ENCODE measurements at regions not wholly inside any gene's neighbourhood (a gene's known extent, or its start where the extent isn't known, plus 50 kb on each side); places are given as distances from the start of the nearest gene placed in this dataset.

DNA sequence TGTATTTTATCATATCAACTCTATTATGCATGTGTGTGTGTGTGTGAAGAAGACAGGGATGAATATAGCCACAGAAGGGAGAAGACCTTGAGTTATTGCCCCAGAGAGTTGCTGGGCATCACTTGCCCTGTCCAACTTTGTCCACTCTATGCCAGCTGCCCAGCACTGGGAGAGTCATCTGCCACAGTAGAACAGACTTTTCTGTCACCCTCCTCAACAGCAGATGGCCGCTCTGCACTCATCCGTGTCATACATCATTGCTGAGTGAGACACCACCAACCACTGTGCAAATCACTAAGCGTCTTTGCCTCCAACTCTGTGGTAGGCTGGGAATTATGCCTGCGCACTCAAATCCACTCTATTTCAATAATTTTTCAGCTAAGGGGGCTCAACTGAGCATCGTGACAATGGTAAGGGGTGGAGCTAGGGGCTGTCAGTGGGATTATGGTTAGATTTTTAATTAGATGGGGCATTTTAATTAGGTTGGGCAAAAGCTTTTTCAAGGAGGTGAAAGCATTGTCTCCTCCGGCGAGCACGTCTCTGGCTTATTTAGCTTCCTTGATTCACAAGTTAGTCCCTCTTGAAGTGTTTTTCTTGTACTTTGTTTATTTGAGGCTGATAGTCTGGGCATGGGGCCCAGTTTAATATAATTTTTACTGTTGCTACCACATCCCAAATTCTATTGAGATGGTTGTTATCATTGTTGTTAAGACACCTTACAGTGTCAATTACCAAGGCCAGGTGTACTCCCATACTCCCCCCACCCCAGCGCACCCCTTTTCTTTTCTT lies 100.1 kb upstream of the KLF3 start:
- peak; percentile 29 for DNase-seq (ENCODE audit: low spot score)

- DNase-seq (ENCODE audit: low spot score): no peak
Observed at GRCh38 chr4:38565271-38566199, 98.5 kb upstream of the KLF3 start.

DNA sequence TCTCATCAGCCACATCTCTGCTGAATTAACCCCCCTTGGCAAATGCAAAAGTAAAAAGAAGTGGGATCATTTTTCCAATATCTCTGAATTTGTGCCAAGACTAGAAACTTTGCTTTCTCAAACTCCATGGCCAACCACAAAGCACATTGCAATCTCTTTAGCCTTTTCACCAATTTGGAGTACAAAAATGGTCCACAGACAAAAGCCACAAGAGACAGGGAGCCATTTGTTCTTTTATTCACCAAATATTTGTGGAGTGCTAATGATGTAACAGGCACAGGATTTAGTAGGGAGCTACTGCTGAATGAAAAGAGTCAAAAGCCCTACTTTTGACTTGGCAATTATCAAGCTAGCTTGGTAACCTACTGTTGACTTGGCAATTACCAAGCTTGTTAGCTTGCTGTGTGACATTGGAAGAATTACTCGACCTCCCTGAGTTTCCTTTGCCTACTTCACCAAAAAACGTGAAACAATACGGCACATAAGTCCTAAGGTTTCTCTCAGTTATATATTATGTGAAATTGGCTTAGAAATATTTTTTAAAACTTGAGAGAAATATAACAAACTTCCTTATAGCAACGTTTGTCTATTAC lies 97.1 kb upstream of the KLF3 start:
- no peak for DNase-seq (ENCODE audit: low spot score)

- no peak for DNase-seq (ENCODE audit: low spot score)
Observed at GRCh38 chr4:38567457-38567856, 96.5 kb upstream of the KLF3 start.

DNA sequence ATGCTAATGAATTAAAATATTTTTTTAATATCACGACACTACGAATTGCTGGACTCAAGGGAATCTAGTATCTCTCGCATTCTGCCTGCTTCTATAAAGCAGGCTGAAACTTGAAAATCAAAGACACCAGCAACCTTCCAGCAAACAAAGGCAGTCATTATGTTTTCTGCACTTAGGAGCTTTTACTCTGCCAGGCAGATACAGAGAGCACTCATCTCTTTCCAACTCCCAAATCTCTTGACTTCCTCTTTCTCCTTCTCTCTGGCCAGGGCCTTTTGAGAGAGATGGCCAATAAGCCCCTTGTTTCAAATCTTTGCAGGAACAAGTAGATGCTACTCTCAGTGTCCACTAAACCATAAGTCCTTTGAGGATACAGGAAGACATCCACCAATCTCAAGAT lies 95.2 kb upstream of the KLF3 start:
- no peak for DNase-seq (ENCODE audit: low spot score)

DNA sequence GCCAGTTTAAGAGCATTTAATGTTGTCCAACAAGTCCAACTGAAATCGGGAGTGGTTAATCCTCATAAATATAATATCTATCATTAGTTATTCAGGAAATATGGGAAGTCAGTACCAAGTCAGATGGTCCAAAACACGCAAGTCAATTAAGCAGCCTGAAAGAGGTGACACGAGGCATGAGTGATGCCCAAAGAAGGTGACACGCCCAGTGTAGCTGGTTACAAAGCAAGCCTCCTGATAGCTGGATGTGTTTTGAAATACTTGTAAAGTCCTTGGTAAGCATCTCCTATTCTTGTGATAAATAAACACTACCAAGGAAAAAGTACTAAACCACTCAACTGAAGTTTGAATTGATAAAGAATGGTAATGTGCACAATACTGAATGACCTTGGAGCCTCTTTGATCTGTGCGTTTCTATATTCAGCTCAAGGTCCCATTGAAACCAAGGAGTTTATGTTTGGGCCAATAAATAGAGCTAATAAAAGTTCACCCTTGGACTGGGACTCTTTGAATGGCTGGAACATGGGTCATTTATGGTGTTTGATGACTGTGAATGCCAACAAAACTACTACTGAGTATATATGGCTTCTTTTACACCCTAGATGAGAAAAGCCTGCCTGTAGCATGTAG lies 93.2 kb upstream of the KLF3 start:
- no peak for DNase-seq (ENCODE audit: low spot score)

- no peak for DNase-seq (ENCODE audit: low spot score)
Observed at GRCh38 chr4:38572793-38573192, 91.2 kb upstream of the KLF3 start.

- peak; percentile 85 for DNase-seq (ENCODE audit: low spot score)
Observed at GRCh38 chr4:38574559-38575333, 89.3 kb upstream of the KLF3 start.

GRCh38 chr4:38576767-38577166 lies 87.2 kb upstream of the KLF3 start:
- DNase-seq (ENCODE audit: low spot score): no peak

DNA sequence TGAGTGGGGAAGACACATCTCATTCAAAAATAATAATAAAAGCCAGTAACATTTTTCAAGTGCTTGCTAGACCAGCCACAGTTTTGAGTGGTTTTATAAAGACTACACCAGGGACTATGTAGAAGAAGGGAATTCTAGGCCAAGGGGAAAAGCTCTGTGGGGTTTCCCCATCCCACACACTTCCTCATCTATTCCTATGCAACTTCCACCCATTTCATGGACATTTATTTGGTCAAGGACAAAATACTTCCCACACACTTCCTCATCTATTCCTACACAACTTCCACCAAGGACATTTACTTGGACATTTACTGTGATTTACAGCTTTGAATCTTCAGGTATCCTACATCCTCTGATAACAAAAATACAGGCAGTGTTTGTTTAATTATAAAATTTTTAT lies 86.5 kb upstream of the KLF3 start:
- no peak for DNase-seq (ENCODE audit: low spot score)

DNA sequence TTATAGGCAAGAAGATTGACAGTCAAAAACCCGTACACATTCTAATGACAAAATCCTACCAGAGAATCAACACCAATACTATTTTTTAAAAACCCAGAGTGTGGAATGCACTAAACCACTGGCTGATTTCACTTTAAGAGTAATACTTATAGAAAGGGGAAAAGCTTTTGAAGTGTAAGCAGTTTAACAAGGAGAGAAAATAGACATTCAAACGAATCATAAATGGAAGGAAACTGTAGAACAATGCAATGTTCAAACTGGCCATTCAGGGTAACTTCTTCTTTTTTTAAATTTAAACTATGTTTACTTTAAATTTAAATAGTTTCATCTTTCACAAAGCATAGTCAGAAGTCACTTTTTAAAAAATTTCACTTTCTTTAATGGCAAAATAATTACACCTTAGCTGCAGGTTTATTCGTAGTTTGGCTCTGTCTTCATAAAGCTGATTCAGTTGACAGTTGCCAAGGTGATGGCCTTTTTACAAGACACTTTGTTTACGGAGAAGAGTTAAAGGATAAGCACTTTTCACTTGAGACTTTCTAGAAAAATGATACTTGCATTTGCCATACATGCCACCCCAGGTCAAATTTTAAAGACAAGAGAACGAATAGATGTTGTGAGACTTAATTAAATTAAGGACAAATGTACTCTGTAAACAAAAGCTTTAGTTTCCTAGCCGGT lies 82.4 kb upstream of the KLF3 start:
- DNase-seq (ENCODE audit: low spot score): no peak

DNA sequence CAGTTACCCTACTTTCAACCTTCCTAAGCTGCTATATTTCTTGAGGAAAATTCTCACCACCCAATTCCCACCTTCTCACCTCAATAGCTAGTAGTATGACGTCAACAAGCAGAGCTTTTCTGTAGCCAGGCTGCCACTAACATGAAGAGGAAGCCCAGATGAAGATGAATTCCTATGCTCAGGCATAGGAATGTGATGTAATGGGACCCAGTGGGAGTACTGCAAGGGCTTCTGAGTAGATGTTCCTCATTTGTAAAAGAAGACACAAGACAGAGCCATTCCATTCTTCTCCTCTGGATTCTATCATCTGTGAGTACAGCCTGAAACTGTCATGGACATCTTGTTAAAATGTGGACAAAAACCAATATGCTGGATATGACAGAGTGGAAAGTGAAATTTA lies 81.6 kb upstream of the KLF3 start:
- DNase-seq (ENCODE audit: low spot score): no peak

DNA sequence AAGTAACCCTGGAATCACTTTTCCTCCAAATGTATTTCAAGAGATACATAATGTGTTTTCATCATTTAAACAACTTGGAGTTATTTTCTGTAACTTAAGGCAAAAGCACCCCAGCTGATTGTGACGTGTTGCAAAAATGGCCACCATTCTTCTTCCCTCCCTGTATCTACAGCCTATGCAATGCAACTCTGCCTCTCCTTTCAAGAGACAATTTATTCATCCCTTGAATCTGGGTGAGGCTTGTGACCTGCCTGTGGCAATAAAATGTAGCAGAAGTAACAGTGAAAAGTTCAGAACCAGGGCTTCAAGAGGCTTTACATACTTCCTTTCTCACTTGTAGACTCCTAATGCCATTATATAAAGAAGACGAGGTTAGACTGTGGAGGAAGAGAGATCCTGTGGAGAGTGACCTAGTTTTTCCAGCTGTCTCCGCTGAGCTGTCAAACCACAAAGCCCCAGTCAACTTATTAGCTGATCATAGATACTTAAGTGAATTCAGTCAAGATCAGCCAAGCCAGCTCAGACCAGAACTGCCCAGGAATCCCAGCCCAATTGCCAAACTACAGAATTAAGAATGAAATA lies 81.0 kb upstream of the KLF3 start:
- DNase-seq (ENCODE audit: low spot score): peak; percentile 11

DNA sequence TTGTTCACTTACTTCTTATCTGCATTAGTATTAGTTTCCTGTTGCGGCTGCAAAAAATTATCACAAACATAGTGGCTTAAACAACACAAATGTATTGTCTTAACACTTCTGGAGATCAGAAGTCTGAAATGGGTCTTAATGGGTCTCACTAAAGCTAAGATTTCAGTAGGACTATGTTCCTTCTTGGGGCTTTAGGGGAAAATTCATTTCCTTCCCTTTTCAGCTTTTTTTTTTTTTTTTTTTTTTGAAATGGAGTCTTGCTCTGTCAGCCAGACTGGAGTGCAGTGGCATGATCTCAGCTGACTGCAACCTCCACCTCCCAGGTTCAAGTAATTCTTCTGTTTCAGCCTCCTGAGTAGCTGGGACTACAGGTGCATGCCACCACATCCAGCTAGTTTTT lies 78.1 kb upstream of the KLF3 start:
- no peak for DNase-seq (ENCODE audit: low spot score)

DNA sequence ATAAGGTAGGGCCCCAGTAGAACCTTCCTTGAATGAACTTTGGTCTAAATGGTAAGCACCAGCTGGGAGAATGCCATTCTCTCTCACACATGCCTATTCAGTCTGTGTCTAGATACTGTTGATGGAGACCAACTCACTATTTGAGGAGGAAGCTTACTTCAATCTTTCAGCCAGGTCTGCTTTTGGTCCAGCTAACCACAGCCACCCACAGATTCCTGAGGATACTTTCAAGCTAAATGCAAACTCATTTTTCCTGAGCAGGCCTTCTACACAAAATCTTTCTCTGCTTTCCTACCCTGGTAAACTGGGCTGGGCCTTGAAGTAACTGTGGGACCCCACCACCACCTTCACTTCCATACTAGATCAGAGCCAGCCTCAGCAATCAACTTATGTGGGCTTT lies 76.9 kb upstream of the KLF3 start:
- no peak for DNase-seq (ENCODE audit: low spot score)

DNA sequence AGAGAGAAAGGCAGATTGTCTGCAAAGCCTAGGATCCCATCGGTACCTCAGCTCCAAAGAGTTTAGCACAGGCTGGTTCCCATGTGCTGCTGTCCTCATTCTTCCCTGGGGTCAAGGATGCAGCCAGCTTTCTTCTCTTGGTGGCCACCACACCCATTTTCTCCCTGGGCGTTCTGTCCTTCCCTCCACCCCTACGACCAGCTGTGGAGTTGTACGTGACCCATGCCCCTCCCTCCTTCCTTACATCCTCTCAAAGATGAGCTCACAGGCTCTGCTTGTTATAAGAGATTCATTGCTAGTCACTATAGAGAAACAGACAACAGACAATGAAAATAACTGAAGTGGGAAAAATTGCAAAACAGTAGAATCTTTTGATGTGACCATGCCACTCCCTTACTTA lies 74.0 kb upstream of the KLF3 start:
- no peak for DNase-seq (ENCODE audit: low spot score)

DNA sequence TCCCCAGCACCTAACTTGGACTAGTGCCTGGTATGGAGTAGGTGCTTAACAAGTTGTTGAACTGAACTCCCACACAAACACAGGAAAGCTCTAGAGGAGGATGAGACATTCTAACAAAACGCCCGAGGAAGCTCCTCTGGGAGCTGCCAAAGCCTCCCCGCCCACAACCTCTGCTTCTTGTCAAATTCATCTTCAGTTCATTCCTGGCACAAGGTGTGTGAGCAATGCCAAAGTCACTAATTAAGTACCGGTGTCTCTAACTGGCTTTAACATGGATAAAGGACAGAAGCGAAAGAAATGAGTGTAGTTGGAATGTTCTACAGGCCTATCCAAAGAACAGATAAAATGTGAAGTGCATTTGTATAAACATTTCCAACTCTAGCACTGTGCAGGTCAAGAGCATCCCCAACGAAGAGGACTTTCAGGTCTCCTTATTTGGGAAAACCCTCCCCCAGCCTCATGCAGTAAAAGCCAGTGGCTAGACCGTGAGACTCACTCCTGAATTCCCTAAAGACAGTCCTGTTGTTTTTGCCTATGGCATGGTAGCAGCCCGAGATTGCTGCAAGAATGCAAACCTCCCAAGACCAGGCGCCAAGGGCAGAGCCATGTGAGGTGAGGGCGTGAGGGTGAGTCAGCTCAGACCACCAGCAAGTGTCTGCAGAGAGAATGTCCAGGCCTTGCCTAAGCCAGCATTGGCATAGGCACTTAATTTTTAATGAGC lies 72.2 kb upstream of the KLF3 start:
- DNase-seq (ENCODE audit: low spot score): no peak

DNA sequence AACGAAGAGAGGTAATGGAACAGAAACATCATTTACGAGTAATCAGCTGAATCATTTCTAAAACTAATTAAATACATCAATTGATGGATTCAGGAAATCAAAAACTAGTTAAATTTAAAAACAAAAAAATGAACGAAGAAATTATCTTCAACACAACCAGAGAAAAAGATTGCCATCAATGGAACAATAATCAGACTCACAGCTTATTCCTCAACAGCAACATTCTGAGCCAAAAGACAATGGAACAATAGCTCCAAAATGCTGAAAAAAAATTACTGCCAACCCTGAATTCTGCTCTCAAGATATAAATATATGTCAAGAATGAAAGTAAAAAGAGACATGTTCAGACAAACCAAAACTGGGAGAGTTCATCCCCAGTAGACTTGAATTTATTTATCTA lies 65.5 kb upstream of the KLF3 start:
- no peak for DNase-seq (ENCODE audit: low spot score)

GRCh38 chr4:38600575-38600974 lies 63.4 kb upstream of the KLF3 start:
- no peak for DNase-seq (ENCODE audit: low spot score)

All from cerebellar cortex (tissue), 1 donor.